Esophagus squamous epithelium (tissue), 4 donors: ENCODE measurements at regions not wholly inside any gene's neighbourhood (a gene's known extent, or its start where the extent isn't known, plus 50 kb on each side); places are given as distances from the start of the nearest gene placed in this dataset.

Experiments
- POLR2A ChIP-seq, 4 donors: fragments of 450-650 bp; IDR thresholded peaks; one replicate each; pipeline ENCODE4 v1.6.1; 2017; ENCODE audit warnings: antibody characterized with exemption in 4 of 4, mild to moderate bottlenecking in 4 of 4, moderate library complexity in 3 of 4
- TF ChIP-seq, protein P1 (sequence below), 6 experiments: fragments of 450-650 bp in 4 of 6; fragments of 200-600 bp in 2 of 6; sonication (generic) in 2 of 6; IDR thresholded peaks; one replicate each; pipeline ENCODE4 v1.5.1; 2016 to 2019; ENCODE audit warnings: antibody characterized with exemption in 6 of 6, mild to moderate bottlenecking in 4 of 6, moderate library complexity in 4 of 6

- TF ChIP-seq, protein P1, sequence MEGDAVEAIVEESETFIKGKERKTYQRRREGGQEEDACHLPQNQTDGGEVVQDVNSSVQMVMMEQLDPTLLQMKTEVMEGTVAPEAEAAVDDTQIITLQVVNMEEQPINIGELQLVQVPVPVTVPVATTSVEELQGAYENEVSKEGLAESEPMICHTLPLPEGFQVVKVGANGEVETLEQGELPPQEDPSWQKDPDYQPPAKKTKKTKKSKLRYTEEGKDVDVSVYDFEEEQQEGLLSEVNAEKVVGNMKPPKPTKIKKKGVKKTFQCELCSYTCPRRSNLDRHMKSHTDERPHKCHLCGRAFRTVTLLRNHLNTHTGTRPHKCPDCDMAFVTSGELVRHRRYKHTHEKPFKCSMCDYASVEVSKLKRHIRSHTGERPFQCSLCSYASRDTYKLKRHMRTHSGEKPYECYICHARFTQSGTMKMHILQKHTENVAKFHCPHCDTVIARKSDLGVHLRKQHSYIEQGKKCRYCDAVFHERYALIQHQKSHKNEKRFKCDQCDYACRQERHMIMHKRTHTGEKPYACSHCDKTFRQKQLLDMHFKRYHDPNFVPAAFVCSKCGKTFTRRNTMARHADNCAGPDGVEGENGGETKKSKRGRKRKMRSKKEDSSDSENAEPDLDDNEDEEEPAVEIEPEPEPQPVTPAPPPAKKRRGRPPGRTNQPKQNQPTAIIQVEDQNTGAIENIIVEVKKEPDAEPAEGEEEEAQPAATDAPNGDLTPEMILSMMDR (IDR thresholded peaks at IDR 0.05) = no peak
- TF ChIP-seq POLR2A (IDR thresholded peaks at IDR 0.05) = no peak
Measured at GRCh38 chr22:19597399-19597735, 73.2 kb upstream of the CLDN5 start.
